ENCODE measurements at regions not wholly inside any gene's neighbourhood (a gene's known extent, or its start where the extent isn't known, plus 50 kb on each side); places are given as distances from the start of the nearest gene placed in this dataset.

DNA sequence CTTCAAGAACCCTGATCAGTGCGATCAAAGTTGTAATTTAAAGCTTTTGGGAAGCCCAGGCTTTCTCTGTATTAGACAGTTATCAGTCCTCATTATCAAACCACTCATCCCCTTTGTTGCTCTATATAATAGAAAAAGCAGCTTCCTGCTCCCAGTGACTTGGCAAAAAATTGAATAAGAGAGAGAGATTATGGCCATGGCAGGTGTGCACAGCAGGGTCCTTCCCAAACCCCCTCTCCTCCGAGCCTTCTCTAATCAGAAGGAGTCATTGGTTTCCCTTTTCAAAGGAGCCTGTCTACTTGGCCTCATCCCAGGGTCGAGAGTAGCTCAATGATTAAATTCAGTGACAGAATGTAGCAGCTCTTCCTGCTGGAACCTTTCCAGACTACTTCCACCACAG, 81.5 kb downstream of the SEMA4F start:
- TF ChIP-seq, protein P1, sequence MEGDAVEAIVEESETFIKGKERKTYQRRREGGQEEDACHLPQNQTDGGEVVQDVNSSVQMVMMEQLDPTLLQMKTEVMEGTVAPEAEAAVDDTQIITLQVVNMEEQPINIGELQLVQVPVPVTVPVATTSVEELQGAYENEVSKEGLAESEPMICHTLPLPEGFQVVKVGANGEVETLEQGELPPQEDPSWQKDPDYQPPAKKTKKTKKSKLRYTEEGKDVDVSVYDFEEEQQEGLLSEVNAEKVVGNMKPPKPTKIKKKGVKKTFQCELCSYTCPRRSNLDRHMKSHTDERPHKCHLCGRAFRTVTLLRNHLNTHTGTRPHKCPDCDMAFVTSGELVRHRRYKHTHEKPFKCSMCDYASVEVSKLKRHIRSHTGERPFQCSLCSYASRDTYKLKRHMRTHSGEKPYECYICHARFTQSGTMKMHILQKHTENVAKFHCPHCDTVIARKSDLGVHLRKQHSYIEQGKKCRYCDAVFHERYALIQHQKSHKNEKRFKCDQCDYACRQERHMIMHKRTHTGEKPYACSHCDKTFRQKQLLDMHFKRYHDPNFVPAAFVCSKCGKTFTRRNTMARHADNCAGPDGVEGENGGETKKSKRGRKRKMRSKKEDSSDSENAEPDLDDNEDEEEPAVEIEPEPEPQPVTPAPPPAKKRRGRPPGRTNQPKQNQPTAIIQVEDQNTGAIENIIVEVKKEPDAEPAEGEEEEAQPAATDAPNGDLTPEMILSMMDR (IDR thresholded peaks at IDR 0.05), result no peak
- TF ChIP-seq POLR2A (IDR thresholded peaks at IDR 0.05), result no peak
